Type B pancreatic cell (in vitro differentiated cells): ENCODE measurements at regions not wholly inside any gene's neighbourhood (a gene's known extent, or its start where the extent isn't known, plus 50 kb on each side); places are given as distances from the start of the nearest gene placed in this dataset.

Experiments used
- DNase-seq: peaks from one replicate; pipeline ENCODE4 v3.0.0; 2021; ENCODE audit warnings: mixed read lengths; ENCODE audit not compliant: unreplicated experiment; ENCODE audit errors: extremely low spot score
- H3K27ac Mint-ChIP-seq: 2 replicates; pipeline ENCODE4 v1.8.0; 2021; ENCODE audit warnings: mild to moderate bottlenecking, mixed read lengths
- H3K27me3 Mint-ChIP-seq: 2 replicates; pipeline ENCODE4 v1.8.0; 2021; ENCODE audit warnings: mixed read lengths
- H3K36me3 Mint-ChIP-seq: 2 replicates; pipeline ENCODE4 v1.8.0; 2021; ENCODE audit warnings: mixed read lengths
- H3K4me1 Mint-ChIP-seq: one replicate; pipeline ENCODE4 v1.8.0; 2021; ENCODE audit warnings: mixed read lengths; ENCODE audit not compliant: unreplicated experiment
- H3K4me3 Mint-ChIP-seq: 2 replicates; pipeline ENCODE4 v1.8.0; 2021; ENCODE audit warnings: mild to moderate bottlenecking, mixed read lengths
- H3K9me3 Mint-ChIP-seq: 2 replicates; pipeline ENCODE4 v1.8.0; 2021; ENCODE audit warnings: mixed read lengths
- TF ChIP-seq, protein P1 (sequence below): fragments of 200-600 bp; sonication (generic); conservative IDR thresholded peaks from 2 replicates; pipeline ENCODE4 v1.5.0; 2021; ENCODE audit warnings: antibody characterized with exemption, mild to moderate bottlenecking

DNA sequence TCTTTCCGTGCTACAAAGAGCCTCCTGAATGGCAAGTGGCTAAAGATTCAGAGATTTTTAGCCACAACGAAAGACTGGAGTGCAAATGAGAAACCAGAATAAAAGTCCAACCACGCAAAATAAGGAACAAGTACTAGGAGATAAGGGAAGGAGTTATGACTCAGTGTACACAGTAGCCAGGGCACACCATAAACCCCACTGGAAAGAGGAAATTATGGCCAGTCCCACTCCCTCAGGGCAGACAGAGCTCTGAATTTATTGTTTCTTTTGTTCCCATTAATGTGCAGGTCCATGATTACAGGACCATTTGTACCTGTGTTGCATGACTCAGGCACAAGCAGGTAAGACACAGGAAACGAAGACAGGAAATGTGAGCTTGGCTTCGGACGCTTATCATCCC lies 150.3 kb upstream of the PREP start:
- peaks cover 4% of the 10 kb centered on the region for H3K9me3 Mint-ChIP-seq
- no peak for DNase-seq
- no peaks in the 10 kb centered on the region for H3K36me3 Mint-ChIP-seq
- H3K27me3 Mint-ChIP-seq = peaks cover 4% of the 10 kb centered on the region
- TF ChIP-seq, protein P1, sequence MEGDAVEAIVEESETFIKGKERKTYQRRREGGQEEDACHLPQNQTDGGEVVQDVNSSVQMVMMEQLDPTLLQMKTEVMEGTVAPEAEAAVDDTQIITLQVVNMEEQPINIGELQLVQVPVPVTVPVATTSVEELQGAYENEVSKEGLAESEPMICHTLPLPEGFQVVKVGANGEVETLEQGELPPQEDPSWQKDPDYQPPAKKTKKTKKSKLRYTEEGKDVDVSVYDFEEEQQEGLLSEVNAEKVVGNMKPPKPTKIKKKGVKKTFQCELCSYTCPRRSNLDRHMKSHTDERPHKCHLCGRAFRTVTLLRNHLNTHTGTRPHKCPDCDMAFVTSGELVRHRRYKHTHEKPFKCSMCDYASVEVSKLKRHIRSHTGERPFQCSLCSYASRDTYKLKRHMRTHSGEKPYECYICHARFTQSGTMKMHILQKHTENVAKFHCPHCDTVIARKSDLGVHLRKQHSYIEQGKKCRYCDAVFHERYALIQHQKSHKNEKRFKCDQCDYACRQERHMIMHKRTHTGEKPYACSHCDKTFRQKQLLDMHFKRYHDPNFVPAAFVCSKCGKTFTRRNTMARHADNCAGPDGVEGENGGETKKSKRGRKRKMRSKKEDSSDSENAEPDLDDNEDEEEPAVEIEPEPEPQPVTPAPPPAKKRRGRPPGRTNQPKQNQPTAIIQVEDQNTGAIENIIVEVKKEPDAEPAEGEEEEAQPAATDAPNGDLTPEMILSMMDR = no peak
- H3K27ac Mint-ChIP-seq = no peak overlapping the region
- no peak overlapping the region for H3K4me3 Mint-ChIP-seq
- no peaks in the 10 kb centered on the region for H3K4me1 Mint-ChIP-seq

DNA sequence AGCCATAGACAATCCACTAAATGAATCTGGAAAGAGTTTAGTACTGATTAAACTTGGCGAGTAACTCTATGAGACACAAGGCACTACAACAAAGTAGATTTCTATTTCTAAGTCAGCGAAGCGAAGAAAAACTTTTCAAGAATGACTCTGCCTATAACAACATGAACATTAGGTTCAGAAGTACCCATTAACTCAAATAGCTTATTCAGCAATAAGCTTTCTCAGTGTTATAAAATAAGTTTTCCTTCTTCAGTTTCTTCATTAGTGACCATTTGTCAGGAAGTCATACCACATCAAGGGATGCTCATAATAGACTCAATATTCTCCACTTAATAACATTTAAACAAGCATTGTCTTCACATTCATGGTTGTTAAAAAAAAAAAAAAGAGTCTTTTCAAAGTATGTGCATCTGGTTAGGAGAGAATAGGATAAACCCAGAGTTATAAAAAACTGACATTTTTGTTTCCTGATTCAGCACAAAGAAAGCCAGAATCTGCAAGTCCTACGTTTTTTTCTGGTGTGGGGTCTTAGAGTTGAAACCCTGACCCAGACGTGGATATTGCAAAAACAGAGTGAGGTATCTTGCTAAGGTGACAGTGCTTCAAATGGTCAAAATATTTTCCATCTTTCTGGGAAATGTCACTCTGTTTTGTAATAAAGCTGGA lies 148.2 kb upstream of the PREP start:
- Mint-ChIP-seq H3K27ac (no peak overlapping the region), H3K4me1 (no peaks in the 10 kb centered on the region), H3K27me3 (peaks cover 4% of the 10 kb centered on the region), H3K9me3 (peaks cover 2% of the 10 kb centered on the region), H3K4me3 (no peak overlapping the region), H3K36me3 (no peaks in the 10 kb centered on the region)
- no peak for DNase-seq
- TF ChIP-seq, protein P1 = no peak

DNA sequence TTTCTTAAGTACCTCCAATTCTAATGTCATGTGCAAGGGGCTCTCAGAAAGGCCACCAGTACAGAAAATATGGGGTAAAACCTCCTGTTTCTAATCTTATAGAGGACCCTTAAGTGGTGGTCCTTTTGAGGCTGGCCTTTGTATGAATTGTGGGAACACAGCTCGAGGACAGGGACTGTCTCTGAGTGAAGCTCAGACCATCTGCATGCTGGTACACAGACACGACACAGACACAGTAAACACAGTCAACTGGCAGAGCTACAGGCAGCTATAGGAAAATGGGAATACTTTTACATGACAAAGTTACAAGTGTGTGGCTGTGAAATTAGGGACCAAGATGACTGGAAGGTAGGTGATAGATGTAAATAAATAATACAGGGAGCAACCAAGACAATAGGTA lies 143.9 kb upstream of the PREP start:
- Mint-ChIP-seq H3K36me3 (no peaks in the 10 kb centered on the region), H3K27me3 (no peaks in the 10 kb centered on the region), H3K9me3 (no peaks in the 10 kb centered on the region), H3K4me3 (no peak overlapping the region), H3K4me1 (no peaks in the 10 kb centered on the region), H3K27ac (no peak overlapping the region)
- no peak for DNase-seq
- TF ChIP-seq, protein P1 = no peak

DNA sequence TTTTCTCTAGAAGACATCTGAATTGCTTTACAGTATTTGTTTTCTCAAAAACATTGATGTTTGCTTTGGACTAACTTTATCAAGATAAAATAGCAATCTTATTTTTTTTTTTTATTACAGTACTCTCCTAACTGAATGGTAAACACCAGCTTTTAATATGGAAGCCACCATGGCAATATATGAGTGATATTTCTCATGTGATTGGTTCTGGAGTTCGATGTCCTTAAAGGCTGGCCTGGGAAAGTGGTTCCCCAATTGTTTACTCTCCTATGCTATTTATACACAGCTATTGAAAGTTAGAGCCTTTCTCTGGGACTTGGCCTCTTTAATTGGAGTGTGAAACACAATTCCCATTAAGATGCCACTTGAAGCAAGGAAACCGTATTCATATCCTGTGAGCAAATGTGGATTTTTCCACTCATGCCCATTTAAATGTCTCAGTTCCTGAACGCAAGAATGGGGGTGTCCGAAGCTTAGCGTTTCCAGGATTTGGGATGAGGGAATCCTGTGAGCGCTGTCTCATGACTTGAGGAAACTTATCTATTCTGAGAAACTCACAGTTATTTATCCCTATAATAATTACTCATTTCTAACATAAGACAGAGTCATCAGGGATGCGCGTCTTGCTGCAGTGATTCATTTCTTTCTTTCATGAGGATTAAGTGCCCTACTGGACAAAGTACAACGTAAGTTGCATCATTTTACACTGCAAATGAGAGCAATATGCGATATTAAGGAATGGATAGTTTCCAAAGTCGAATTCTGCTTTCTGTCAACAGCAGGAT lies 143.3 kb upstream of the PREP start:
- no peak for DNase-seq
- H3K27me3 Mint-ChIP-seq = no peaks in the 10 kb centered on the region
- no peaks in the 10 kb centered on the region for H3K36me3 Mint-ChIP-seq
- no peak overlapping the region for H3K27ac Mint-ChIP-seq
- TF ChIP-seq, protein P1 = no peak
- no peaks in the 10 kb centered on the region for H3K4me1 Mint-ChIP-seq
- no peaks in the 10 kb centered on the region for H3K9me3 Mint-ChIP-seq
- H3K4me3 Mint-ChIP-seq = no peak overlapping the region

DNA sequence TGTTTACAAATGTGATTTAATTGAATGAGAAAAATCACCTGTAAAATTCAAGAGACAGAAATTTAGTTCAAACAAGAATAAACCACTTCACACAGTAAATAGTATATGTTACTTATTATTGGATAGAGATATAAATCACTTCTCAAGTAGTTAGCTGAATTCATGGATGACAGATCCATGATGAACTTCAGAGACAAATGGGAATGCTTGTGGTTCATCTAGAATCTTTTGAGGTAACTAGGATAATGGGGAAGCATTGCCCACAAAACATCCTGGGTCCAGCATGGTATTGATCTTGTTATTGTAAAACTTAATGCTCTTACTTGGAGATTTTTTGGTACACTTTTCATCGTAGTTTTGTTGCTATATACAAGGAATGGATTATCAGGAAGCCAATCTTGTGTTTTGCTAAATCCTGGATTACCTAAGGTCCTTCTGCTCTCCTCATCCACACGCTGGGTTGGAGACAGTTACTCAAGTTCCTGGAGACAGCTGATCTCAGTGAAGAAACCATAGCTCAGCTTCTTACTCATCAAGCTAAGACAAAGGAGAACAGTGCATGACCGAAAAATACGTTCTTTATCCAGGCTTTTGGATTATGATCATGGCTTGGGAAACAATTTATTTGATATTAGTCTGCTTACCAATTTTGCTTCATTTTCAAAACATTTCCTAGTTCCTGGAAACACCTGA lies 142.5 kb upstream of the PREP start:
- Mint-ChIP-seq H3K4me1 (no peaks in the 10 kb centered on the region), H3K9me3 (no peaks in the 10 kb centered on the region), H3K36me3 (no peaks in the 10 kb centered on the region), H3K27me3 (no peaks in the 10 kb centered on the region), H3K4me3 (no peak overlapping the region), H3K27ac (no peak overlapping the region)
- no peak for DNase-seq
- TF ChIP-seq, protein P1 = no peak
